ENCODE measurements at regions not wholly inside any gene's neighbourhood (a gene's known extent, or its start where the extent isn't known, plus 50 kb on each side); places are given as distances from the start of the nearest gene placed in this dataset.
A peak's percentile ranks its signal among the peaks of the same experiment; 100 is the strongest.

DNA sequence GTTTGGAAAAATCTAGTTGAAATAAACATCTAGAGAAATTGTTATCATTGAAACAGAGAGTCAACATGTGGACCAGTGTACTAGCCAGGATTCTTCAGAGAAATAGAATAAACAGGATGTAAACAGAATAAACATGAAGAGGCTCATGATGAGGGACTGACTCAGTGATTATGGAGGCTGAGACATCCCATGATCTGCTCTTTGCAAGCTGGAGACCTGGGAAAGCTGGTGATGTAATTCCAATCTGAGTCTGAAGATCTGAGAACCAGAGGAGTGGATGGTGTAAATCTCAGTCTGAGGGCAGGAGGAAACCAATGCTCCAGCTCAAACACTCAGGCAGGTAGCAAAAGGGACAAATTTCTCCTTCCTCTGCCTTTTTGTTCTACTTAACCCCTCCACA, 62.9 kb upstream of the FAM180A start:
- no peaks in the 10 kb centered on the region for H3F3A ChIP-seq (ENCODE audit: low read depth)
- no peak overlapping the region for H3K4me3 ChIP-seq
- H3K4me1 ChIP-seq = peaks cover 5% of the 10 kb centered on the region
- no peak overlapping the region for H3K4me2 ChIP-seq
- Mint-ChIP-seq H3K27me3 (ENCODE audit: insufficient read depth, low read depth) (peaks cover 8% of the 10 kb centered on the region), H3K9me3 (no peaks in the 10 kb centered on the region), H3K4me3 (no peak overlapping the region), H3K36me3 (no peaks in the 10 kb centered on the region), H3K4me1 (peaks cover 14% of the 10 kb centered on the region), H3K27ac (no peak overlapping the region)
- no peak for TF ChIP-seq EZH2phosphoT487 (IDR thresholded peaks at IDR 0.05)
- H3K27ac ChIP-seq = no peak overlapping the region
- H3K9me3 ChIP-seq (ENCODE audit: low read depth) = no peaks in the 10 kb centered on the region
- DNase-seq (ENCODE audit: low spot score) = no peak
- H4K20me1 ChIP-seq (ENCODE audit: low read depth) = no peaks in the 10 kb centered on the region
- H2AFZ ChIP-seq (replicated peaks) = no peak overlapping the region
- no peaks in the 10 kb centered on the region for H3K79me2 ChIP-seq (ENCODE audit: low read depth)
- no peak overlapping the region for H3K9ac ChIP-seq
- no peaks in the 10 kb centered on the region for H3K27me3 ChIP-seq
- no peaks in the 10 kb centered on the region for H3K36me3 ChIP-seq

DNA sequence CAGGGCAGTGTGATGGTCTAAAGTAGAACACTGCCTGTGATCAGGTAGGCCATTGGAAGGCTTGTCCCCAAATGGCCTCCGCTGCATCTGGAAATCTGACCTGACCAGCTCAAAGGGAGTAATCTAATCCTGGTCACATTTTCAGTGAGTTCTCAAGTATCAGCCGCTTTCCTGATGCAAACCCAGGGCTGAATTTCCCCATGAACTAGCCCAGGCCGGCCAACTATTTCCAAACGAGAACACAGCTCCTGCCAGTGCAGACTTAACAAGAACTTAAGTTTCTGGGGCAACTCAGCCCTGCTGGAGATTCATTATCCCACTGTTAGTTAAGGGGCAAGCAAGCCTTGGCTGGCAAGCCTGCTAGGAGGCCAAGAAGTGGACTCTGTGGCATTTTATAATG, 59.6 kb upstream of the FAM180A start:
- Histone ChIP-seq H3K27ac (no peak overlapping the region), H3K4me3 (no peak overlapping the region), H3K27me3 (no peaks in the 10 kb centered on the region), H3K9ac (no peak overlapping the region), H2AFZ (replicated peaks) (peak overlapping the region; percentile 74), H3K9me3 (ENCODE audit: low read depth) (no peaks in the 10 kb centered on the region), H3K4me2 (no peak overlapping the region), H3K36me3 (no peaks in the 10 kb centered on the region), H3F3A (ENCODE audit: low read depth) (no peaks in the 10 kb centered on the region), H4K20me1 (ENCODE audit: low read depth) (no peaks in the 10 kb centered on the region), H3K4me1 (peaks cover 5% of the 10 kb centered on the region), H3K79me2 (ENCODE audit: low read depth) (no peaks in the 10 kb centered on the region)
- Mint-ChIP-seq H3K4me1 (peaks cover 14% of the 10 kb centered on the region), H3K4me3 (no peak overlapping the region), H3K27ac (no peak overlapping the region), H3K27me3 (ENCODE audit: insufficient read depth, low read depth) (peaks cover 7% of the 10 kb centered on the region), H3K9me3 (no peaks in the 10 kb centered on the region), H3K36me3 (no peaks in the 10 kb centered on the region)
- DNase-seq (ENCODE audit: low spot score) = no peak
- TF ChIP-seq EZH2 (IDR thresholded peaks at IDR 0.05) = no peak
- TF ChIP-seq EZH2phosphoT487 (IDR thresholded peaks at IDR 0.05) = no peak
- TF ChIP-seq, protein P1, sequence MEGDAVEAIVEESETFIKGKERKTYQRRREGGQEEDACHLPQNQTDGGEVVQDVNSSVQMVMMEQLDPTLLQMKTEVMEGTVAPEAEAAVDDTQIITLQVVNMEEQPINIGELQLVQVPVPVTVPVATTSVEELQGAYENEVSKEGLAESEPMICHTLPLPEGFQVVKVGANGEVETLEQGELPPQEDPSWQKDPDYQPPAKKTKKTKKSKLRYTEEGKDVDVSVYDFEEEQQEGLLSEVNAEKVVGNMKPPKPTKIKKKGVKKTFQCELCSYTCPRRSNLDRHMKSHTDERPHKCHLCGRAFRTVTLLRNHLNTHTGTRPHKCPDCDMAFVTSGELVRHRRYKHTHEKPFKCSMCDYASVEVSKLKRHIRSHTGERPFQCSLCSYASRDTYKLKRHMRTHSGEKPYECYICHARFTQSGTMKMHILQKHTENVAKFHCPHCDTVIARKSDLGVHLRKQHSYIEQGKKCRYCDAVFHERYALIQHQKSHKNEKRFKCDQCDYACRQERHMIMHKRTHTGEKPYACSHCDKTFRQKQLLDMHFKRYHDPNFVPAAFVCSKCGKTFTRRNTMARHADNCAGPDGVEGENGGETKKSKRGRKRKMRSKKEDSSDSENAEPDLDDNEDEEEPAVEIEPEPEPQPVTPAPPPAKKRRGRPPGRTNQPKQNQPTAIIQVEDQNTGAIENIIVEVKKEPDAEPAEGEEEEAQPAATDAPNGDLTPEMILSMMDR (IDR thresholded peaks at IDR 0.05) = no peak

DNA sequence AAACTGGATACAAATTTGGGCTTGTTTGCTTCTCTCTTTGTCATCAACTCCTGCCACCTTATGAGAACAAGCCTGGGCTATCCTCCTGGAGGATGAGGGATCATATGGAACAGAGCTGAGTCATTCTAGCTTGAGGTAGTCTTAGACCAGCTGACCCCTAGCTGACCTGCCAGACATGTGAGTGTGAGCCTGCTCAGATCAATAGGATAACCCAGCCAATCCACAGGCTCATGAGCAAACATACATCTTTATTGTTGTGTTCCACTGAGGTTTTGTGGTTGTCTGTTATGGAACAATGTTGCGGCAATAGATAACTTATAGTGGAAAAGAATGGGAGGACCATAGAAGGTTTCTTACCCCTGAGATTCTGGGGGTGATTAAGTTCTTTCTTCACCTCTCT, 54.5 kb upstream of the FAM180A start:
- Histone ChIP-seq H3K36me3 (no peaks in the 10 kb centered on the region), H3K4me2 (no peak overlapping the region), H3K9ac (no peak overlapping the region), H3K9me3 (ENCODE audit: low read depth) (no peaks in the 10 kb centered on the region), H3K79me2 (ENCODE audit: low read depth) (no peaks in the 10 kb centered on the region), H2AFZ (replicated peaks) (no peak overlapping the region), H3K27me3 (no peaks in the 10 kb centered on the region), H3K4me1 (peaks cover 9% of the 10 kb centered on the region), H3K27ac (no peak overlapping the region), H4K20me1 (ENCODE audit: low read depth) (no peaks in the 10 kb centered on the region), H3F3A (ENCODE audit: low read depth) (no peaks in the 10 kb centered on the region), H3K4me3 (no peak overlapping the region)
- no peak for TF ChIP-seq EZH2 (IDR thresholded peaks at IDR 0.05)
- TF ChIP-seq, protein P1 (IDR thresholded peaks at IDR 0.05) = no peak
- no peak for DNase-seq (ENCODE audit: low spot score)
- no peaks in the 10 kb centered on the region for H3K36me3 Mint-ChIP-seq
- H3K4me1 Mint-ChIP-seq = peaks cover 26% of the 10 kb centered on the region
- no peak overlapping the region for H3K4me3 Mint-ChIP-seq
- no peaks in the 10 kb centered on the region for H3K9me3 Mint-ChIP-seq
- peaks cover 7% of the 10 kb centered on the region for H3K27me3 Mint-ChIP-seq (ENCODE audit: insufficient read depth, low read depth)
- no peak overlapping the region for H3K27ac Mint-ChIP-seq

DNA sequence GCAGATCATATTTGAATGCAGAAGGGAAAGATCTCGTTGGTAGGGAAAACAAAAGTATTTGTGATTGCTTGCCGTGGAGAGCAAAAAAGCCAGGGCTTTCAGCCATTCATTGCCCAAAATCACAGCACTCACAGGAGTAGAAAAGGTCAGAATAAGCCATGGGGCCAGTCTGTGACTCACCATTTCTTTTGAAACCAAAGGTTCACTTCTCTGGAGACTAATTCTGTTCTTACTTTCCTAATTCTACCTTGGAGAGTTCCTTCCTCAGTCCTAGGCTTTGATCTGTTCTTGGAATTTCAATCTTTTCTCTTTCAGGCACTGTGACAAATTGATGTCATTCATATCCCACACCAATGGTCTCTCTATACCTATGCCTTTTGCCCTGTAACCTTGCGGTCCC, 54.1 kb upstream of the FAM180A start:
- H4K20me1 ChIP-seq (ENCODE audit: low read depth) = no peaks in the 10 kb centered on the region
- H3K27ac ChIP-seq = no peak overlapping the region
- no peaks in the 10 kb centered on the region for H3K27me3 ChIP-seq
- no peaks in the 10 kb centered on the region for H3K36me3 Mint-ChIP-seq
- no peak overlapping the region for H3K4me2 ChIP-seq
- no peak overlapping the region for H2AFZ ChIP-seq (replicated peaks)
- no peak overlapping the region for H3K27ac Mint-ChIP-seq
- H3K36me3 ChIP-seq = no peaks in the 10 kb centered on the region
- DNase-seq (ENCODE audit: low spot score) = no peak
- peaks cover 6% of the 10 kb centered on the region for H3K27me3 Mint-ChIP-seq (ENCODE audit: insufficient read depth, low read depth)
- TF ChIP-seq, protein P1 (IDR thresholded peaks at IDR 0.05) = no peak
- no peak for TF ChIP-seq EZH2 (IDR thresholded peaks at IDR 0.05)
- no peak for TF ChIP-seq EZH2phosphoT487 (IDR thresholded peaks at IDR 0.05)
- H3K79me2 ChIP-seq (ENCODE audit: low read depth) = no peaks in the 10 kb centered on the region
- H3K4me1 ChIP-seq = peaks cover 5% of the 10 kb centered on the region
- no peak overlapping the region for H3K9ac ChIP-seq
- H3K9me3 Mint-ChIP-seq = no peaks in the 10 kb centered on the region
- H3K4me1 Mint-ChIP-seq = peaks cover 22% of the 10 kb centered on the region
- H3F3A ChIP-seq (ENCODE audit: low read depth) = no peaks in the 10 kb centered on the region
- no peaks in the 10 kb centered on the region for H3K9me3 ChIP-seq (ENCODE audit: low read depth)
- no peak overlapping the region for H3K4me3 ChIP-seq
- H3K4me3 Mint-ChIP-seq = no peak overlapping the region
